Heart left ventricle (tissue), 16 donors: ENCODE measurements at regions not wholly inside any gene's neighbourhood (a gene's known extent, or its start where the extent isn't known, plus 50 kb on each side); places are given as distances from the start of the nearest gene placed in this dataset.

ENCODE experiments used
- ATAC-seq, 4 donors: fragments of 200-7000 bp; cut with Tn5 transposase; one replicate each; pipeline ENCODE4 v1.9.1; 2020 to 2022; ENCODE audit warnings: moderate library complexity in 4 of 4, mild to moderate bottlenecking in 3 of 4, moderate number of reproducible peaks in 1 of 4
- DNase-seq, 5 donors: peaks; one replicate each; pipeline ENCODE4 v3.0.0-alpha.2; 2020
- H3K27ac ChIP-seq, 12 donors: fragments of 200-600 bp; sonication (generic) in 4 of 12; one replicate each; pipeline versions ENCODE4 v1.5.0 to v1.8.0; 2016 to 2022; ENCODE audit warnings: mild to moderate bottlenecking in 2 of 12
- H3K27me3 ChIP-seq, 9 donors: fragments of 200-600 bp; sonication (generic) in 2 of 9; one replicate each; pipeline versions ENCODE4 v1.5.1 to v1.8.0; 2016 to 2022; ENCODE audit warnings: mild to moderate bottlenecking in 3 of 9
- H3K36me3 ChIP-seq, 9 donors: fragments of 200-600 bp; sonication (generic) in 2 of 9; one replicate each; pipeline versions ENCODE4 v1.5.0 to v1.8.0; 2018 to 2022; ENCODE audit warnings: mild to moderate bottlenecking in 2 of 9
- H3K4me1 ChIP-seq, 12 donors: fragments of 200-600 bp; sonication (generic) in 4 of 12; one replicate each; pipeline versions ENCODE4 v1.5.0 to v1.8.0; 2016 to 2022; ENCODE audit warnings: mild to moderate bottlenecking in 3 of 12
- H3K4me3 ChIP-seq, 12 donors: fragments of 200-600 bp; sonication (generic) in 4 of 12; one replicate each; pipeline versions ENCODE4 v1.5.0 to v1.8.0; 2017 to 2022; ENCODE audit warnings: mild to moderate bottlenecking in 9 of 12, moderate library complexity in 4 of 12
- H3K9me3 ChIP-seq, 12 donors: fragments of 200-600 bp; sonication (generic) in 4 of 12; one replicate each; pipeline versions ENCODE4 v1.5.0 to v1.8.0; 2016 to 2022; ENCODE audit warnings: mild to moderate bottlenecking in 1 of 12
- CTCF ChIP-seq, 12 donors: fragments of 200-600 bp; sonication (generic) in 4 of 12; IDR thresholded peaks; one replicate each; pipeline versions ENCODE4 v1.5.0 to v1.8.0; 2018 to 2022; ENCODE audit warnings: antibody characterized with exemption in 12 of 12, mild to moderate bottlenecking in 5 of 12
- POLR2A ChIP-seq, 2 donors: fragments of 450-650 bp; IDR thresholded peaks; one replicate each; pipeline ENCODE4 v1.6.1; 2017; ENCODE audit warnings: antibody characterized with exemption in 2 of 2, mild to moderate bottlenecking in 2 of 2, moderate library complexity in 2 of 2
- WGBS, 4 donors: extraction: QIAGEN DNeasy Blood & Tissue Kit in 2 of 4; methylation state at CpG; one replicate each; pipeline versions ENCODE4 v1.1.5 to v1.1.7; 2013 to 2018; 5-methylcytosine and 5-hydroxymethylcytosine counted together
- intact Hi-C, 10 donors: fragments of 100-400 bp; cut with DNase I; formaldehyde crosslinking; loops; one replicate each; pipeline versions ENCODE4 v1.11.1 to v1.14.2; 2022
- donor health status: ischemic (EF 13 %, LVEDD 7.1; RV severe dilation, severe dysfunction).
- donor health status: healthy with polysubstance abuse.
- donor health status: DM: no; HTN: yes; CAD: no.
- donor health status: DM: no; HTN: no; CAD: no.
- donor health status: ischemic (EF 25% LVEDD 6.9; RV normal size, moderate dysfunction).
- donor health status: ischemic (EF 25% LVEDD 5.7; RV mildly dilated, moderate dysfunction).
- donor health status: healthy.
- donor health status: DM: yes; HTN: yes; CAD: no.
- donor health status: ischemic (EF 35%, LVEDD 5.7; RV mildly dilated, moderate dysfunction).
- donor health status: nonischemic (EF 11% LVEDD 7.7; RV severe dilation, severe dysfunction).
- donor health status: DM: yes; HTN: yes; CAD: no.
- donor health status: PGD.
- donor health status: ischemic (EF 29% LVEDD 5.4; RV normal size, mild dysfunction).
- donor health status: nonischemic (EF 23%, LVEDD 6.1; RV moderate dilation, normal function).

DNA sequence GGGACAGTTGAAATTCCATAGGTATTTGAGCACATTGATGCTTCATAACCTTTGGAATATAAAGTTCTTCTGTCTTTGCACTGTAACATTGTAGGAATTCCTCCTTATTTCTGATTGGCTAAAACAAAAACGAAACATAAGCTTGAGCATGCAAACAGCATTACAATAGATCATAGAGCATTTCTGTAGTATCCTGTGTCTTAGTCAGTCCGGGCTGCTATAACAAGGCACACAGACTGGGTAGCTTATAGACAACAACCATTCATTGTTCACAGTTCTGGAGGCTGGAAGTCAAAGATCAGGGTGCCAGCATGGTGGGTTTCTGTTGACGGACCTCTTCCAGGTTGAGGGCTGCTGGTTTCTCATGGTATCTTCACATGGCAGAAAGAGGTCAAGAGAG lies 188.7 kb upstream of the SOX21 start:
- no peak overlapping the region for H3K4me3 ChIP-seq
- no peaks in the 10 kb centered on the region for H3K9me3 ChIP-seq
- WGBS, 4 donors: 63 to 81% (median 74%) methylated on average over 3 of the region's 3 CpGs
- no peak for DNase-seq
- H3K4me1 ChIP-seq: no peaks in the 10 kb centered on the region
- no peaks in the 10 kb centered on the region for H3K27me3 ChIP-seq
- H3K27ac ChIP-seq: no peak overlapping the region
- intact Hi-C loops: no loop called here
- no peaks in the 10 kb centered on the region for H3K36me3 ChIP-seq
- ATAC-seq: no peak
- no peak for TF ChIP-seq CTCF (IDR thresholded peaks at IDR 0.05)
- no peak for TF ChIP-seq POLR2A (IDR thresholded peaks at IDR 0.05)

DNA sequence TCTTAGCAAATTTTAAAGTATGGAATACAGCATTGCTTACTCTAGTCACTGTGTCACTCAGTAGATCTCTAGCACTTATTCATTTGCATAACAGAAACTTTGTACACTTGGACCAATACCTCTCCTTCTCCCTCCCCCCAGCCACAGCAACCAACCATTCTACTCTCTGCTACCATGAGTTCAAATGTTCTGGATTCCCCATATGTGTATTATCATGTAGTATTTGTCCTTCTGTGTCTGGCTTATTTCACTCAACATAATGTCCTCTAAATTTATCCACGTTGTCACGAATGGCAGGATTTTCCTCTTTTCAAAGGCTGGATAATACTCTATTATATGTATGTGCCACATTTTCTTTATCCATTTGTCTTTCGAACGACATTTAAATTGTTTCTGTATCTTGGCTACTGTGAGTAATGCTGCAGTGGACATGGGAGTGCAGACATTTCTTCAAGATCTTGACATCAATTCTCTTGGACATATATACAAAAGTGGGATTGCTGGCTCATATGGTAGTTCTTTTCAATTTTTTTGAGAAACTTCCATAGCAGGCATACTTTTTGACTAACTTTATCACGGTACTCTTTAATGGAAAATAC lies 184.5 kb upstream of the SOX21 start:
- WGBS, 4 donors: 65 to 78% (median 70%) methylated on average over 5 of the region's 5 CpGs
- TF ChIP-seq CTCF (IDR thresholded peaks at IDR 0.05) (no peak), POLR2A (IDR thresholded peaks at IDR 0.05) (no peak)

DNA sequence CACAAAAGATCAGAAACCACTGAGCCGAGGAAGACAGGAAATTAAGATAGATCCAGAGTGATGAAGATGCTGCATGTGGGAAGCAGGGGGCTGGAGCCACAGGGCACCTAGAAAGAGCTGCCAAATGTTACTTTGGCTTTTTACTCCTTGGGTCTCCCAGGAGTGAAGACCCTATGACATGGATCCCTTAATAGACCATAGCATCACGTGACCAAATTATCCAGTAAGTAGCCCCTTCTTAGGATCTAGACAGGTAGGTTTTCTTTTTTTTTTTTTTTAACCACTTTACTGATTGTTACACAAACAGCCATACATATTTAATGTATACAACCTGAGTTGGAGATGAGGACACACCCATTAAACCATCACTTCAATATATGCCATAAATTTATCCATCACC lies 183.9 kb upstream of the SOX21 start:
- DNase-seq (no peak), ATAC-seq (no peak)
- H3K36me3 ChIP-seq: no peaks in the 10 kb centered on the region
- intact Hi-C loops: no loop called here
- no peak overlapping the region for H3K27ac ChIP-seq
- TF ChIP-seq POLR2A (IDR thresholded peaks at IDR 0.05): no peak
- TF ChIP-seq CTCF (IDR thresholded peaks at IDR 0.05): no peak
- no peaks in the 10 kb centered on the region for H3K4me1 ChIP-seq
- peaks cover 0 to 1% (median 0%) of the 10 kb centered on the region in 9 donors for H3K27me3 ChIP-seq
- no peaks in the 10 kb centered on the region for H3K9me3 ChIP-seq
- WGBS, 4 donors: 59 to 72% (median 69%) methylated on average over 2 of the region's 2 CpGs
- H3K4me3 ChIP-seq: no peak overlapping the region

More for the DNA sequence above, 184.5 kb upstream of the SOX21 start:
- Histone ChIP-seq H3K27me3 (no peaks in the 10 kb centered on the region), H3K9me3 (no peaks in the 10 kb centered on the region), H3K4me3 (no peak overlapping the region), H3K27ac (no peak overlapping the region), H3K36me3 (no peaks in the 10 kb centered on the region), H3K4me1 (no peaks in the 10 kb centered on the region)
- ATAC-seq (no peak), DNase-seq (no peak)
- intact Hi-C loops: no loop called here

DNA sequence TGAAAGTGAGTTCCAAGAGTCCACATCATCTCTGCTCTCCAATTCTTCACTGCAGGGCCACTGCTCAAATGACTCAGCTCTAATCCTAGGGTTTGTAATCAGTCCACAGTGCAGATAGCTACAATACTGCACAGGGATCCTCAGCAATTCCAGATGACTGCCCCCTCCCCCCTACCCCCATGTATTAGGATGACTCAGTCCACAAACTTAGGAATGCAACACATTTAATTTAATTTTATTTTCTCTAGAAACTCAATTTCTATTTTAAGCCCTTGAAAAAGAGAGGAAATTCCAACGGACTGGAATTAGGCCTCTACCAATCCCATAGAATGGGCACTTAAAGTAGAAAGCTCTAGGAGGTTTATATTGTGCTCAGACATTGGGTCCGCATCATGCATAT lies 173.8 kb upstream of the SOX21 start:
- no peak overlapping the region for H3K27ac ChIP-seq
- TF ChIP-seq CTCF (IDR thresholded peaks at IDR 0.05) (no peak), POLR2A (IDR thresholded peaks at IDR 0.05) (no peak)
- 25 to 74% (median 40%) methylated on average over 2 of the region's 2 CpGs for WGBS, 4 donors
- H3K4me1 ChIP-seq: no peaks in the 10 kb centered on the region
- peaks cover 0 to 5% (median 0%) of the 10 kb centered on the region in 12 donors for H3K9me3 ChIP-seq
- H3K27me3 ChIP-seq: peaks cover 0 to 1% (median 0%) of the 10 kb centered on the region in 9 donors
- DNase-seq: no peak
- ATAC-seq: no peak
- no peak overlapping the region for H3K4me3 ChIP-seq
- no peaks in the 10 kb centered on the region for H3K36me3 ChIP-seq
- intact Hi-C loops: no loop called here
